GM18498 (cell line): ENCODE measurements at regions not wholly inside any gene's neighbourhood (a gene's known extent, or its start where the extent isn't known, plus 50 kb on each side); places are given as distances from the start of the nearest gene placed in this dataset.

Experiments
- ATAC-seq: cut with Tn5 transposase; IDR thresholded peaks from one replicate; pipeline ENCODE4 v1.9.1; 2021; ENCODE audit warnings: mild to moderate bottlenecking, moderate library complexity; ENCODE audit not compliant: unreplicated experiment

DNA sequence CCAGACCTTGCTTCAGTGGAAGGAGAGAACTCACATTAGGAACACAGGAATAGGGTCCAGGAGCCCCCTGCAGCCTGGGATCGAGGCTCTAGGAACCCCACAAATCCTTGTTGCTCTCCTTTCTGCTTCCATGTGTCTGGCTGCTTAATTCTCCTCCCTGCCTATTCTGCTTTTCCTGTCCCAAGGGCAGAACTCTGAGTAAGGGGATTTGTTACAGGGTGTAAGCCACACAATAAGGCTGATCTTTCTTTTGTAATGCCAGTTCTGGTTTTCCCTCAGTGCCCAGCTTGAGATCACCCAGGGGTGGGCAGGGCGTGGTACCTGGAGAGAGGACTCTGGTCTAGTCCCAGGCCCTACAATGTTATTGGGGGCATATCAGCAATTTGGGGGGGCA is 119.6 kb upstream of the MGAT5 start:
- ATAC-seq: no peak

GRCh38 chr2:134134827-134135226 is 119.0 kb upstream of the MGAT5 start:
- ATAC-seq: no peak

DNA sequence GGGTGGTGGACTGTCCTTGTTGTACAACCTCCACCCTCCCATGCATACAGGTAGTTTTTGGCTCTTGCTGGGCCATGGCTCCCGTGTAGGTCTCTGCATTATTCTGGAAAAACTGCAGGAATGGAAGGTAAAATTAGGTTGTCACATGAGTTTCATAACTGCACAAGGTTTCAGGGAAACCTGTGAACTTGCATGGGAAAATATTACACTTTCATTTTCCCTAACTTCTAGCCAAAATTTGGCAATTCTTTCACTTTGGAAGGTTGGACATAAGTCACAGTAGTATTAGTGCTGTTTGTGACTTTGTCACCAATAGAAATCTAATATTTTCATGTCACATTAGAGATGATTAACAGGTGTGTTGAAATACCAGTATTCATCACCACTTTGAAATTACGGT is 118.1 kb upstream of the MGAT5 start:
- ATAC-seq: no peak

DNA sequence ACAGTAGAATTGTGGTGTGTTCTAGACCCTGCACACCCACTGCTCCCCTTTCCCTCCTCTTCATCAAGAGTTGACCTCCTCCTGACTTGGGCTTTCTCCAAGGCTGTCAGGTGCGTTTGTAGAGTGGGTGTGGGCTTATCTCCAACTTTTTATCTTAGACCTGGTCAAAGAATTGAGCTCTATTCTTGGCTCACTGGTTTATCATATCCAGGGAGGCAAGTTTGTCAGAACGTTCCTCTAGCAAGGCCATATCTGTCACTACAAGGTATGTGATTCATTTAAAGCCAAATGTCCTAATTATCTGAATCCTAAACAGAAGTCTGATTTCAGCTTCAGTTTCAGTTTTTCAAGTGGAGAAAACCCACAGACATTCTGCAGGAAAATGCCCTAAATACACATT is 117.1 kb upstream of the MGAT5 start:
- no peak for ATAC-seq

DNA sequence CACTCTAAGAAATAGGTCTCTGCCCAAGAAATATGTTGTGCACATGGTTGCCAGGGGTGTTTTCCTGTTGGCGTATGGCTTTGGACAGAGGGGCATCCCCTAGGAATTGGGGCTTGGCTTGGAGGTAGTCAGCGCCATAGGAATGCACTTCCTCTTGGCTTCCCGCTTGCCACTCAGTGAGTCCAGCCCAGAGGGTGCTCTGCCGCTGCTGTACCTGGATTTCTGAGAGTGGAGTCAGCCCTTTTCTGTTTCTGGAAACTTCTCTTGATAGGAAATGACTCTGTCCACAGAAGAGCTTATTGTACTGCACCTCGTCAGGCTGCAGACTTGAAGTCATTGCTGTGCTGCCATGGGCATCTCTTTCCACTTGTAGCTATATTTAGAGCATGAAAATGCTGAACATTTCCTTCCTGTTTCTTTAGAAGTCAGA is 116.7 kb upstream of the MGAT5 start:
- no peak for ATAC-seq

- no peak for ATAC-seq
These were observed 115.8 kb upstream of the MGAT5 start for GRCh38 chr2:134138115-134138514.

DNA sequence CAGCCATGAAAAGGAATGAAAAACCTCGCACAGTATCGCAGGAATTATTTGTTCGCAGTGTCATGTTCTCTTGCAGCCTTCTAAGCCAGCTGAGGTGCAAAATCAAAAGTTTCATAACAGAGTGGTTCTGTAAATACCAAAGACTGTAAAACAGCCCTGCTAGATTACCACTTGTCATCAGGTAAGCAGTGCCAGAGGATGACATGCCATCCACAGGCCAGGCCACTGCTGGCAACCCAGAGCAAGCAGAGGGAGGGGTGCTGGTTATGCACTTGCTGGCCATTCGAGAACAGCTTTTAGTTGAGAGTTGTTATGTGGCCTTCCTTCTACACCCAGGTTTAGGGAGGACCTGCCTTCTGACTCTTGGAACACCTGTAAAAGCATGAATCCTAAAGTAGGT is 114.3 kb upstream of the MGAT5 start:
- no peak for ATAC-seq

- no peak for ATAC-seq
These were observed 113.6 kb upstream of the MGAT5 start for GRCh38 chr2:134140251-134140661.

DNA sequence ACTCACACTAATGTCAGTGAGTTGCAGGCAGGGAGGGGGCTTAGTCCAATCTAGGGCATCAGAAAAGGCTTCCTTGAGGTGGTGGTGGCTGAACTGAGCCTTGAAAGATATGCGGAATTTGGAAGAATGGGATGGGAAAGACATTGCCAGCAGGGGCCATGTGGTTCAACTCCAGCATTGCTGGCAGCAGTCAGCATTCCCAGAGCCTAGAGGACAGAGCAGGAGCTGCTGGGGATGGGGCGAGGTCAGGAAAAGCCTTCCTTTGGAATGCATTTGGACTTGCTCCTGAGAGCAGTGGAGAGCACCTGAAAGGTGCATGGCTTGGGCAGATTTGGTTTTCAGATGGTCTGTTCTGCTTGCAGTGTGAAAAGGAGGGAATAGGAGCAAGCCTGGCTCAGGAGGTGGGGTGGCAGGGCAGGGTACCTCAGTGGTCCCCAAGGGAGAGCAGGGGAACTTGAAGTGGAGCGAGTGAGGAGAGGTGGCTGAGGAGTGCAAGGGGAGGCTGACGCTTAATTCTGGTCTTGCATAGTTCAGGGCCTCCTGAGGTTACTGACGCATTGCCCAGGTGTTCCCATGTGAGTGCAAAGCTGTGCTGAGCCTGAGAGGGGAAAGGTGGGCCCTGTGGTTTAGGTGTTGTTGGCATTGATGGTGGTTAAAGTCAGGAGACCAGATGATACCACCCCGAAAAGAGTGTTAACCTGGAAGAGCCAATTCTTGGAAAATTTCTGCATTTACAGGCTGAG is 112.1 kb upstream of the MGAT5 start:
- ATAC-seq: no peak

GRCh38 chr2:134142341-134142738 is 111.5 kb upstream of the MGAT5 start:
- no peak for ATAC-seq

- ATAC-seq: no peak
These were observed 111.0 kb upstream of the MGAT5 start for GRCh38 chr2:134142903-134143302.

DNA sequence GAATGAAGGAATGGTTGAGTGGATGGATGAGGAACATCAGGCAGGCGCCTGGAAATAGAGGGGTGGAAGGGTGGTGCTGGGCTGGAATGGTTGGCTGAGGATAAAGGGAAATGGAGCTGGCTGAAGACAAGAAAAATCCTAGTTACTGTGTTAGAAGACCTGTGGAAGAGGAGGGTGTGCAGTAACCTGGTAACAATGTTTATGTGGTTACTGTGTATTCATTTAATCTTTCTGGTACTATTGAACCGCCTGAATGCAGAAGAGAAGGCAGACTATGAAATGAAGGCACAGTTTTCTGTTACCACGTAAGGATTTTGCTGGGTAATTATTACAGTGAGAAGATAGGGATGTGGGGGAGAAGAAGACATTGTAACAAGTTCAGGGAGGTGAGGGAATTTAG is 110.3 kb upstream of the MGAT5 start:
- ATAC-seq: no peak

- no peak for ATAC-seq
These were observed 109.7 kb upstream of the MGAT5 start for GRCh38 chr2:134144081-134144596.

- ATAC-seq: no peak
These were observed 109.2 kb upstream of the MGAT5 start for GRCh38 chr2:134144651-134145050.

DNA sequence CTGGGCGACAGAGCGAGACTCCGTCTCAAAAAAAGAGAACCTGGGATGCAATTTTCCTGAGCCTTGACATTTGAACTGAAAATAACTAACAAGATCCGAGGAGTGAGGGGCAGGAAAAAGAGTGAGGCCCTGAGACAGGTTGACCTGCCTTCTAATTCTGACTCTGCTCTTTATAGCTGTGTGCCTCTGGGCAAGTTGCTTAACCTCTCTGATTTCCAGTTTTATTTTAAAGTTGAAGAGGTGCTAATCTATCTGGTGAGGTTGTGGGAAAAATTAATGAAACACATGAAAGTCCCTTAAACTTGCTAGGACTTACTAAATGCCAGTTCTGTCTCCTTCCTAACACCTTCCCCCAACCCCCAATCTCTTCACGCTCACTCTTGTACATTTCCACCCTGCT is 108.4 kb upstream of the MGAT5 start:
- no peak for ATAC-seq

DNA sequence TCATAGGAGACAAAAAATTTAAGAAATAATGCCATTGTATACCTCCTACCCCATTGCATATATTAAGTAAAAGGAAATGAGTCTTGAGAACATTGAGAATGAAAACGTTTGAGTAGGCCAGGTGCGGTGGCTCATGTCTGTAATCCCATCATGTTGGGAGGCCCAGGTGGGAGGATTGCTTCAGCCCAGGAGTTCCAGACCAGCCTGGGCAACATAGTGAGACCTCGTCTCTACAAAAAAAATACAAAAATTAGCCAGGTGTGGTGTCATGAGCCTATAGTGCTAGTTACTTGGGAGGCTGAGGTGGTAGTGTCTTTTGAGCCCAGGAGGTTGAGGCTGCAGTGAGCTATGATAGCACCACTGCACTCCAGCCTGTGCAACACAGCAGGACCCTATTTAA is 107.7 kb upstream of the MGAT5 start:
- ATAC-seq: no peak

- ATAC-seq: no peak
These were observed 107.3 kb upstream of the MGAT5 start for GRCh38 chr2:134146620-134147019.

- ATAC-seq: no peak
These were observed 105.7 kb upstream of the MGAT5 start for GRCh38 chr2:134148172-134148571.

DNA sequence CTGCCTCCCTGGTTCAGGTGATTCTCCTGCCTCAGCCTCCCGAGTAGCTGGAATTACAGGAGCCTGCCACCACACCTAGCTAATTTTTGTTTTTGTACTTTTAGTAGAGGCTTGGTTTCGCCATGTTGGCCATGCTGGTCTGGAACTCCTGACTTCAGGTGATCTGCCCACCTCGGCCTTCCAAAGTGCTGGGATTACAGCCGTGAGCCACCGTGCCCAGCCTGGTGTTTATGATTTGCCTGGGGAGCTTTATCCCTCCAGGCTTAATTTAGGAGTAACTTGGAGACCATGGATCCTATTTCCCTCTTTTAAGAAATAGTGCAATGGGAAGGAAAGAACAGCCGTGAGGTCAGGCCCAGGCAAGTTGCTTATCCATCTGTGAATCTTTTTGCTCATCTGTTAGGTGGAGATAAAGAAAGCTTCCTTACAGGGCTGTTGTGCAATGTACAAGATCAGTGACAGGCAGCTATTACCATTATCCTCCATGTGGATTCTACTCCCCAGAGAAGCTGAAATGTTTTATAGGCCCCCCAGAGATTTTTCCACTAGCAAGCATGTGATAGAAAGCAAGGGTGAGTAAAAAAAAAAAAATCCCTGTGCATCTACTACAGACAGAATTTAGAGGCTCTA is 104.9 kb upstream of the MGAT5 start:
- ATAC-seq: no peak

- ATAC-seq: no peak
These were observed 104.0 kb upstream of the MGAT5 start for GRCh38 chr2:134149904-134150303.

DNA sequence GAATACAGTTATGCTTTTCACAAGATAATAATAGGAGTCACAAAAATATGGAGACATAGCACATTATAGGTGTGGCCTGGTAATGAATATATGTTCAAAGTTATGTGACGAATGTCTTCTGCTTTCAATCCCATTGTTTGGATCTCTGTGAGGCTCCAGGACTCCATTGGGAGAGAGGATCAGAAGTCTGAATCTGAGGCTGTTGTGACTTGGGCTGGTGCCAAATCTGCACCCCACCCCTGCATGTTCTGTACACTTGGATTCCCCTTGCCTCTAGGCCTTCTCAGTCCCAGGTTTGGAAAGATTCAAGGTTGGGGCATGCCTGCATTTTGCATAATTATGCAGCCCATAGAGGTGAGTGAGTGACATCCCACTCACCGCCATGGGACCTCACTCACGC is 103.1 kb upstream of the MGAT5 start:
- no peak for ATAC-seq
